ENCODE measurements at regions not wholly inside any gene's neighbourhood (a gene's known extent, or its start where the extent isn't known, plus 50 kb on each side); places are given as distances from the start of the nearest gene placed in this dataset.

GRCh38 chr1:227424159-227424680 is 105.9 kb upstream of the CDC42BPA start:
- intact Hi-C loops (cut with DNase I): no loop called here
- DNase-seq: no peak
- H3K27me3 ChIP-seq: no peaks in the 10 kb centered on the region
- 23 to 47% methylated on average over 7 of the region's 7 CpGs for WGBS, 2 donors
- peak overlapping the region in 3 of 4 donors; percentile 53 to 68 (median 56) for H3K27ac ChIP-seq
- no peaks in the 10 kb centered on the region for H3K9me3 ChIP-seq
- H3K36me3 ChIP-seq: no peaks in the 10 kb centered on the region
- H3K4me1 ChIP-seq: peaks cover 0 to 31% (median 28%) of the 10 kb centered on the region in 4 donors
- TF ChIP-seq POLR2AphosphoS5 (IDR thresholded peaks at IDR 0.05) (peak in 1 of 4 donors; percentile 12), EP300 (IDR thresholded peaks at IDR 0.05) (no peak)
- no peak overlapping the region for H3K4me3 ChIP-seq

GRCh38 chr1:227422581-227422980 is 104.3 kb upstream of the CDC42BPA start:
- intact Hi-C loops (cut with DNase I): no loop called here
- Histone ChIP-seq H3K9me3 (no peaks in the 10 kb centered on the region), H3K27ac (no peak overlapping the region), H3K4me3 (no peak overlapping the region), H3K4me1 (peaks cover 0 to 17% (median 14%) of the 10 kb centered on the region in 4 donors), H3K27me3 (no peaks in the 10 kb centered on the region), H3K36me3 (no peaks in the 10 kb centered on the region)
- 87 to 91% methylated on average over 2 of the region's 2 CpGs for WGBS, 2 donors
- DNase-seq: no peak
- TF ChIP-seq POLR2A (IDR thresholded peaks at IDR 0.05): no peak
- no peak for TF ChIP-seq POLR2AphosphoS5 (IDR thresholded peaks at IDR 0.05)
- TF ChIP-seq, protein P1, sequence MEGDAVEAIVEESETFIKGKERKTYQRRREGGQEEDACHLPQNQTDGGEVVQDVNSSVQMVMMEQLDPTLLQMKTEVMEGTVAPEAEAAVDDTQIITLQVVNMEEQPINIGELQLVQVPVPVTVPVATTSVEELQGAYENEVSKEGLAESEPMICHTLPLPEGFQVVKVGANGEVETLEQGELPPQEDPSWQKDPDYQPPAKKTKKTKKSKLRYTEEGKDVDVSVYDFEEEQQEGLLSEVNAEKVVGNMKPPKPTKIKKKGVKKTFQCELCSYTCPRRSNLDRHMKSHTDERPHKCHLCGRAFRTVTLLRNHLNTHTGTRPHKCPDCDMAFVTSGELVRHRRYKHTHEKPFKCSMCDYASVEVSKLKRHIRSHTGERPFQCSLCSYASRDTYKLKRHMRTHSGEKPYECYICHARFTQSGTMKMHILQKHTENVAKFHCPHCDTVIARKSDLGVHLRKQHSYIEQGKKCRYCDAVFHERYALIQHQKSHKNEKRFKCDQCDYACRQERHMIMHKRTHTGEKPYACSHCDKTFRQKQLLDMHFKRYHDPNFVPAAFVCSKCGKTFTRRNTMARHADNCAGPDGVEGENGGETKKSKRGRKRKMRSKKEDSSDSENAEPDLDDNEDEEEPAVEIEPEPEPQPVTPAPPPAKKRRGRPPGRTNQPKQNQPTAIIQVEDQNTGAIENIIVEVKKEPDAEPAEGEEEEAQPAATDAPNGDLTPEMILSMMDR (IDR thresholded peaks at IDR 0.05): no peak
- TF ChIP-seq EP300 (IDR thresholded peaks at IDR 0.05): no peak

DNA sequence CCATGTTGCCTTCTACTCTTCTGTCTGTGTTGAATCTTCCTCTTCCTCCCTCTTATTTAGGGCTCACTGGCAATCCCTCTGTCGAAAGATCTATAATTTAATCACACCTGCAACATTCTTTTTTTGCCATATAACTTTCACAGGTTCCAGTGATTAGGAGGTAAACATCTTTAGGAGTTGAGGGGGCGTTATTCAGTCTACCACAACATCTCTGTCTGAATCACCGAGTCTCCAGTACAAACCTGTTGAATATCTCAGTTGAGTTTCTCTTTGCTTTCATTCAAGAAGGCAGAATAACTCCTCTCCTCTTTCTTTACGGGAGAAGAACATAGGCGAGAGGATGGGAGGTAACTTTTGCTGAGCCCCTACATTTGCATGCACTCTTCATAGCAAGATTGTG is 101.9 kb upstream of the CDC42BPA start:
- no peak for DNase-seq
- 91 to 93% methylated on average over 5 of the region's 5 CpGs for WGBS, 2 donors
- no peak overlapping the region for H3K4me3 ChIP-seq
- no peak overlapping the region for H3K27ac ChIP-seq
- intact Hi-C loops (cut with DNase I): no loop called here
- no peaks in the 10 kb centered on the region for H3K27me3 ChIP-seq
- TF ChIP-seq POLR2A (IDR thresholded peaks at IDR 0.05) (no peak), EP300 (IDR thresholded peaks at IDR 0.05) (no peak), POLR2AphosphoS5 (IDR thresholded peaks at IDR 0.05) (no peak)
- TF ChIP-seq, protein P1 (IDR thresholded peaks at IDR 0.05): no peak
- H3K9me3 ChIP-seq: no peaks in the 10 kb centered on the region
- no peaks in the 10 kb centered on the region for H3K36me3 ChIP-seq
- peaks cover 0 to 16% (median 14%) of the 10 kb centered on the region in 4 donors for H3K4me1 ChIP-seq

DNA sequence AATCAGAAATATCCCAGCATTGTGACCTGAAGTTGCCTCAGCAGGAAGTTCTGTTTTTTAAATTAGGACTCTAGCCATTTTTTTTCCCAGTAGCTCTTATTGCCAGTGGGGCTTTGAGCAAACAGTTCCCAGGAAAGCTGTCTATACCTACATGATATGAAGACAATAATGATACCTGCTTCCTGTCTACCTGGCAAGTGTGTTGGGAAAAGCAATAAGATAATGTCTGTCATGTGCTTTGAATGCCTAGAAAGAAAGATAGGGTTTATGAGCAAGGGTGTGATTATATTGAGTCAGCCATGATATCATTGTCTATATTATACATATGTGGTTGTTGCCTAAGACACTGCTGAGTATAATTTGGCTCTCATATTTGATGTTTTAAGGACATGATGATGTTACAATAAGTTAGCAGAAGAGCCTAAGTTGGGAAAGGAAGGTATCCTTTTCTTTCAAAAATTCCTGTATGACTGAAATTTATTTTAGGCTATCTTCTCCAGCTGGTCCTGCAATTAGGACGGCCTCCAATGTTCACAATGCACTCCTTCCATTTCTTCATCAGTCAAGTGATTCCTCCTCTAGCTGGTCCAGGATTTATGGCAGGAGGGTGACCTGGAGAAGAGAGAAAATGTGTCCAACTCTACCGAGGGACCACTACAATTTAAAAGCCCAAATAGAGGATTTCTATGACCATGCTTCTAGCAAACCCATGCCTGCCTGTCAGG is 99.6 kb upstream of the CDC42BPA start:
- DNase-seq: no peak
- WGBS, 2 donors: 71 to 80% methylated on average over 2 of the region's 2 CpGs
- intact Hi-C loops (cut with DNase I): no loop called here
- Histone ChIP-seq H3K9me3 (no peaks in the 10 kb centered on the region), H3K4me1 (no peaks in the 10 kb centered on the region), H3K36me3 (no peaks in the 10 kb centered on the region), H3K27me3 (no peaks in the 10 kb centered on the region), H3K27ac (no peak overlapping the region), H3K4me3 (no peak overlapping the region)
- no peak for TF ChIP-seq POLR2AphosphoS5 (IDR thresholded peaks at IDR 0.05)
- TF ChIP-seq POLR2A (IDR thresholded peaks at IDR 0.05): no peak
- TF ChIP-seq EP300 (IDR thresholded peaks at IDR 0.05): no peak

GRCh38 chr1:227416156-227416830 is 98.0 kb upstream of the CDC42BPA start:
- WGBS, 2 donors: 93 to 94% methylated on average over 6 of the region's 6 CpGs

More at GRCh38 chr1:227416156-227416830, 98.0 kb upstream of the CDC42BPA start:
- Histone ChIP-seq H3K27ac (no peak overlapping the region), H3K4me3 (no peak overlapping the region), H3K4me1 (no peaks in the 10 kb centered on the region), H3K36me3 (no peaks in the 10 kb centered on the region), H3K27me3 (no peaks in the 10 kb centered on the region), H3K9me3 (no peaks in the 10 kb centered on the region)
- intact Hi-C loops (cut with DNase I): no loop called here
- no peak for DNase-seq
- TF ChIP-seq POLR2AphosphoS5 (IDR thresholded peaks at IDR 0.05) (no peak), EP300 (IDR thresholded peaks at IDR 0.05) (no peak), POLR2A (IDR thresholded peaks at IDR 0.05) (no peak)
- TF ChIP-seq, protein P1 (IDR thresholded peaks at IDR 0.05): no peak

Data from sigmoid colon (tissue), 6 donors.